Transverse colon (tissue), 3 donors: ENCODE measurements at regions not wholly inside any gene's neighbourhood (a gene's known extent, or its start where the extent isn't known, plus 50 kb on each side); places are given as distances from the start of the nearest gene placed in this dataset.

Experiments
- POLR2A ChIP-seq: fragments of 450-650 bp; IDR thresholded peaks from one replicate; pipeline ENCODE4 v1.6.1; 2016; ENCODE audit warnings: antibody characterized with exemption, mild to moderate bottlenecking, moderate library complexity
- TF ChIP-seq, protein P1 (sequence below), 5 experiments: fragments of 200-600 bp in 3 of 5; fragments of 450-650 bp in 2 of 5; sonication (generic) in 3 of 5; IDR thresholded peaks; 1 replicate in 2 of 5; 2 replicates in 3 of 5; pipeline ENCODE4 v1.5.1; 2016 to 2017; ENCODE audit warnings: antibody characterized with exemption in 5 of 5, inconsistent platforms in 3 of 5, mild to moderate bottlenecking in 2 of 5, moderate library complexity in 1 of 5

- TF ChIP-seq, protein P1, sequence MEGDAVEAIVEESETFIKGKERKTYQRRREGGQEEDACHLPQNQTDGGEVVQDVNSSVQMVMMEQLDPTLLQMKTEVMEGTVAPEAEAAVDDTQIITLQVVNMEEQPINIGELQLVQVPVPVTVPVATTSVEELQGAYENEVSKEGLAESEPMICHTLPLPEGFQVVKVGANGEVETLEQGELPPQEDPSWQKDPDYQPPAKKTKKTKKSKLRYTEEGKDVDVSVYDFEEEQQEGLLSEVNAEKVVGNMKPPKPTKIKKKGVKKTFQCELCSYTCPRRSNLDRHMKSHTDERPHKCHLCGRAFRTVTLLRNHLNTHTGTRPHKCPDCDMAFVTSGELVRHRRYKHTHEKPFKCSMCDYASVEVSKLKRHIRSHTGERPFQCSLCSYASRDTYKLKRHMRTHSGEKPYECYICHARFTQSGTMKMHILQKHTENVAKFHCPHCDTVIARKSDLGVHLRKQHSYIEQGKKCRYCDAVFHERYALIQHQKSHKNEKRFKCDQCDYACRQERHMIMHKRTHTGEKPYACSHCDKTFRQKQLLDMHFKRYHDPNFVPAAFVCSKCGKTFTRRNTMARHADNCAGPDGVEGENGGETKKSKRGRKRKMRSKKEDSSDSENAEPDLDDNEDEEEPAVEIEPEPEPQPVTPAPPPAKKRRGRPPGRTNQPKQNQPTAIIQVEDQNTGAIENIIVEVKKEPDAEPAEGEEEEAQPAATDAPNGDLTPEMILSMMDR (IDR thresholded peaks at IDR 0.05) = no peak
- no peak for TF ChIP-seq POLR2A
These were observed 113.4 kb downstream of the SPTSSA start for GRCh38 chr14:34348592-34348991.
